ENCODE measurements at regions not wholly inside any gene's neighbourhood (a gene's known extent, or its start where the extent isn't known, plus 50 kb on each side); places are given as distances from the start of the nearest gene placed in this dataset.

DNA sequence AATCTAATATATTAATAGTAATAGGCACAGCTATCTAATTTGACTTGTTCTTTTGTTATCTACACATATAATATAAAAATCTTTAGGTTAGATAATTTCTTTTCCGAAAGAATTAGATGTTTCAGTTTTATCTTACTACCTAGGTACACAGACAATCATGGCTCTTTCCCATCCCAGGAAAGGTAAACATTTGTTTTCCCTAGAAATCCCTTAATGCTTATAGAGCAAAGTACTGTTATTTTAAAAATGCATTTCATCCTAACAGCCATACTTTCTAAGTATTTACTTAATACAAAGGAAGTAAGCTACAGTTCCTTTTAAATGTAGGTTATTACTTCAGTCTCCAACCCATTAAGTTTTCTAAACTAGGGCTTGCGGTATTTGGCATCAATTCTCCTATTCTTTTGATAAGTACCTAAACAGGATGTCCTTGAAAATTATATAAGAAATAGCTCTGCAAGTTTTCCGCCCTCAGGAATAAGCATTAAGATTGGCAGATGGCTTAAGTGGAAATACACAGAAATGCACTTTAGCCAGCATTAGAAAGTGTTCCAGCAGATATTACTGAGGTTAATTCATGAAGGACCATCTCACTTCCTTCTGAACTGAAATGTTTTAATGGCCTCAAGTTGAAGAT is 616.2 kb upstream of the SPRY2 start:
- TF ChIP-seq, protein P1, sequence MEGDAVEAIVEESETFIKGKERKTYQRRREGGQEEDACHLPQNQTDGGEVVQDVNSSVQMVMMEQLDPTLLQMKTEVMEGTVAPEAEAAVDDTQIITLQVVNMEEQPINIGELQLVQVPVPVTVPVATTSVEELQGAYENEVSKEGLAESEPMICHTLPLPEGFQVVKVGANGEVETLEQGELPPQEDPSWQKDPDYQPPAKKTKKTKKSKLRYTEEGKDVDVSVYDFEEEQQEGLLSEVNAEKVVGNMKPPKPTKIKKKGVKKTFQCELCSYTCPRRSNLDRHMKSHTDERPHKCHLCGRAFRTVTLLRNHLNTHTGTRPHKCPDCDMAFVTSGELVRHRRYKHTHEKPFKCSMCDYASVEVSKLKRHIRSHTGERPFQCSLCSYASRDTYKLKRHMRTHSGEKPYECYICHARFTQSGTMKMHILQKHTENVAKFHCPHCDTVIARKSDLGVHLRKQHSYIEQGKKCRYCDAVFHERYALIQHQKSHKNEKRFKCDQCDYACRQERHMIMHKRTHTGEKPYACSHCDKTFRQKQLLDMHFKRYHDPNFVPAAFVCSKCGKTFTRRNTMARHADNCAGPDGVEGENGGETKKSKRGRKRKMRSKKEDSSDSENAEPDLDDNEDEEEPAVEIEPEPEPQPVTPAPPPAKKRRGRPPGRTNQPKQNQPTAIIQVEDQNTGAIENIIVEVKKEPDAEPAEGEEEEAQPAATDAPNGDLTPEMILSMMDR (conservative IDR thresholded peaks at IDR 0.05) = no peak
- no peak for TF ChIP-seq ZFX (IDR thresholded peaks at IDR 0.05)
